CD8-positive, alpha-beta memory T cell (primary cell): ENCODE measurements at regions not wholly inside any gene's neighbourhood (a gene's known extent, or its start where the extent isn't known, plus 50 kb on each side); places are given as distances from the start of the nearest gene placed in this dataset.

Source experiments
- CTCF ChIA-PET: fragments of 350-600 bp; sonication (Branson Sonifier 250); formaldehyde crosslinking; loops from one replicate; lab custom pipeline; 2021; ENCODE audit warnings: antibody characterized with exemption; lab: Charles Lee
- POLR2A ChIA-PET: fragments of 350-600 bp; sonication (Branson Sonifier 250); formaldehyde crosslinking; loops from one replicate; lab custom pipeline; 2021; ENCODE audit warnings: antibody characterized with exemption; lab: Charles Lee
- DNase-seq, 5 donors: peaks; one replicate each; pipeline versions ENCODE4 v3.0.0 to v3.0.0-alpha.2; 2020 to 2022; ENCODE audit warnings: mixed read lengths in 1 of 5
- H3K27ac ChIP-seq: one replicate; pipeline ENCODE4 v1.7.0; 2013; ENCODE audit warnings: low read depth, mild to moderate bottlenecking, low read length, moderate library complexity
- H3K27me3 ChIP-seq: 2 replicates; pipeline ENCODE4 v1.7.0; 2013; ENCODE audit warnings: low read length, mild to moderate bottlenecking; ENCODE audit not compliant: insufficient read depth, poor library complexity, severe bottlenecking
- H3K36me3 ChIP-seq: 2 replicates; pipeline ENCODE4 v1.7.0; 2013; ENCODE audit warnings: mild to moderate bottlenecking, low read length, moderate library complexity; ENCODE audit not compliant: insufficient read depth
- H3K4me1 ChIP-seq: 2 replicates; pipeline ENCODE4 v1.7.0; 2013; ENCODE audit warnings: mild to moderate bottlenecking, low read length, moderate library complexity; ENCODE audit not compliant: insufficient read depth
- H3K4me3 ChIP-seq: 2 replicates; pipeline ENCODE4 v1.7.0; 2013; ENCODE audit warnings: mild to moderate bottlenecking, low read length
- H3K9me3 ChIP-seq: 2 replicates; pipeline ENCODE4 v1.7.0; 2013; ENCODE audit warnings: mild to moderate bottlenecking, low read length
- H3K27ac Mint-ChIP-seq, 8 donors: one replicate each; pipeline ENCODE4 v1.8.0; 2020 to 2021; ENCODE audit warnings: mixed read lengths in 8 of 8, mild to moderate bottlenecking in 6 of 8, inconsistent platforms in 3 of 8, moderate library complexity in 3 of 8
- H3K27me3 Mint-ChIP-seq, 2 donors: one replicate each; pipeline ENCODE4 v1.8.0; 2020 to 2021; ENCODE audit warnings: mixed read lengths in 2 of 2, mild to moderate bottlenecking in 1 of 2, moderate library complexity in 1 of 2
- H3K36me3 Mint-ChIP-seq, 3 donors: one replicate each; pipeline ENCODE4 v1.8.0; 2020 to 2021; ENCODE audit warnings: mixed read lengths in 3 of 3, inconsistent platforms in 1 of 3, mild to moderate bottlenecking in 1 of 3
- H3K4me1 Mint-ChIP-seq, 3 donors: one replicate each; pipeline ENCODE4 v1.8.0; 2020 to 2021; ENCODE audit warnings: mixed read lengths in 3 of 3, inconsistent platforms in 1 of 3, mild to moderate bottlenecking in 1 of 3
- H3K4me3 Mint-ChIP-seq, 7 donors: one replicate each; pipeline ENCODE4 v1.8.0; 2020 to 2021; ENCODE audit warnings: mixed read lengths in 7 of 7, mild to moderate bottlenecking in 6 of 7, moderate library complexity in 4 of 7, inconsistent platforms in 2 of 7
- H3K9me3 Mint-ChIP-seq, 5 donors: one replicate each; pipeline ENCODE4 v1.8.0; 2020 to 2022; ENCODE audit warnings: mixed read lengths in 5 of 5, mild to moderate bottlenecking in 3 of 5, moderate library complexity in 2 of 5, inconsistent platforms in 1 of 5

DNA sequence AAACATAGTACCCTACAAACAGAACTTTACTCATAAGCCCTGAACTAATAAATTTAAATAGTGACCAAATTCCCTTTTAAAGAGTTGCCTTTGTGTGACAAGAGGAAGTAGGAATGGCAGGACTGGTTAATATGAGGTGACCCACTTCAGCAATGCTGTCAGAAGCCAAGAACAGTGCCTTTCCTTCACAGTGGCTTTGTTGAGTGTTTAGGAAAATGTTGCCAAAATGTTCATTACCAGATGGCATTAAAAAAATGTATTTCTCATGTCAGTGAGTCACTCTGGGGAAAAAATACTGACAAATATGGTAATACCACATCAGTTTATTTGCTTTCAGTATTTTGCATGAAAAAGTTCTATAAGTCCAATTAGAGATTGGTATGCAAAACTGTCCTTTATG, 103.3 kb downstream of the DIRAS2 start:
- Histone ChIP-seq H3K36me3 (no peaks in the 10 kb centered on the region), H3K27ac (no peak overlapping the region), H3K9me3 (no peaks in the 10 kb centered on the region), H3K4me3 (no peak overlapping the region), H3K27me3 (no peaks in the 10 kb centered on the region), H3K4me1 (no peaks in the 10 kb centered on the region)
- peaks cover 3 to 20% of the 10 kb centered on the region in 2 donors for H3K27me3 Mint-ChIP-seq
- no peaks in the 10 kb centered on the region for H3K36me3 Mint-ChIP-seq
- DNase-seq, result no peak
- H3K4me1 Mint-ChIP-seq, result no peaks in the 10 kb centered on the region
- peaks cover 0 to 1% (median 0%) of the 10 kb centered on the region in 5 donors for H3K9me3 Mint-ChIP-seq
- H3K27ac Mint-ChIP-seq, result no peak overlapping the region
- ChIA-PET POLR2A (no interaction called here), CTCF (no interaction called here)
- H3K4me3 Mint-ChIP-seq, result no peak overlapping the region

DNA sequence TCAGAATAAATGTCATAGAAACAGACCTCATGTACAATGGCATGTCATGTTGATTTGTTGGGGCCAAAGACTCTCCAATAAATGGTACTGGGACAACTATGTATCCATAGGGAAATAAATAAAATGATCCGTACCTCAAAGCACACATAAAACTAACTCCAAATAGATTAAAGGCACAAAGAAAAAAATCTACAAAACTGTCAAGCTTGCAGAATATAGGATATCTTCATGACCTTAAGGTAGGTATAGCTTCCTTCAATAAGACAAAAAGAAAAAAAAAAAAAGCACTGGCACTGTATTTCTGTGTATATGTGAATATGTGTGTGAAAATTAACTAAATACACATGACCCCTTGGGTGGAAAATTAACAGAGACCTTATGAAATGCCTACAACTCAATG, 101.9 kb downstream of the DIRAS2 start:
- Histone ChIP-seq H3K4me1 (no peaks in the 10 kb centered on the region), H3K27me3 (no peaks in the 10 kb centered on the region), H3K36me3 (no peaks in the 10 kb centered on the region), H3K9me3 (no peaks in the 10 kb centered on the region), H3K4me3 (no peak overlapping the region), H3K27ac (no peak overlapping the region)
- Mint-ChIP-seq H3K36me3 (no peaks in the 10 kb centered on the region), H3K27ac (no peak overlapping the region), H3K4me3 (no peak overlapping the region), H3K27me3 (peaks cover 5 to 15% of the 10 kb centered on the region in 2 donors), H3K9me3 (peaks cover 0 to 1% (median 0%) of the 10 kb centered on the region in 5 donors), H3K4me1 (no peaks in the 10 kb centered on the region)
- ChIA-PET CTCF (no interaction called here), POLR2A (no interaction called here)
- DNase-seq, result no peak

DNA sequence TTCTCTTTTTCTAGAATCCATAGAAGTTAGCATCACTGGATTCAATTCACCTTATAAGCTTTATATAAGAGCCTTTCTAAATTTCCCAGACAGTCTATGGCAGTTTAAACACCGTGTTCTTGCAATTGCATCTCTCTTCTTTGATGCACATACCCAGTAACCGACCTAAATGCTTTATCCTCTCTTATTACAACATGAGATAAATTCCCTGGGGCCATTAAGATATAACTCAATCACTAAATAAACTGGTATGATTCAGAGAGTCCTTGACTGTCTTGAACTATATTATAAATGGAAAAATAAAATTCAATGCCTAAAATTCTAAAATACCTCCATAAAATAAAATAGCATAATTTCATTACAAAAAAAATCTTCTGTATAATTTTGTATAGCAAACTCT, 98.1 kb downstream of the DIRAS2 start:
- Histone ChIP-seq H3K4me3 (no peak overlapping the region), H3K27ac (no peak overlapping the region), H3K4me1 (no peaks in the 10 kb centered on the region), H3K36me3 (no peaks in the 10 kb centered on the region), H3K9me3 (no peaks in the 10 kb centered on the region), H3K27me3 (no peaks in the 10 kb centered on the region)
- no peak for DNase-seq
- Mint-ChIP-seq H3K27me3 (peaks cover 2 to 4% of the 10 kb centered on the region in 2 donors), H3K4me1 (no peaks in the 10 kb centered on the region), H3K27ac (no peak overlapping the region), H3K9me3 (peaks cover 1 to 7% (median 7%) of the 10 kb centered on the region in 5 donors), H3K36me3 (no peaks in the 10 kb centered on the region), H3K4me3 (no peak overlapping the region)
- ChIA-PET CTCF (no interaction called here), POLR2A (no interaction called here)

DNA sequence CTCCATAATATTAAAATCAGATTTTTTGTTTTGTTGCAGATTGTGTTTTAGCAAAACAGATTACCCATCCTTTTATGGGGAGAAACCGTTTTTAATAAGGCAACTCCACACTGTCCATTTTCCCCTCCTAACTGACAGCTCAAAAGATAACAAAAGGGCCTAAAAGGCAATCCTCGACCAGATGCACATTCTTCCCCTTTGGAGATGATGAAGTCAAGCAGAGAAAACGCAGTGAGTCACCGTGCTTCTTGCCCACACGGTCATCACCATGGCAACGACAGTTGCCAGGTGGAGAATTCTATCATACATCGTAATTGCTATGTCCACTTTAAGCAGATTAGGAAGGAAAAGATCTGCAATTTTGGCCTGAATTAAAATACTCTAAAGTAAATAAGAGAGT, 96.4 kb downstream of the DIRAS2 start:
- Mint-ChIP-seq H3K4me3 (no peak overlapping the region), H3K27me3 (peaks cover 2 to 4% of the 10 kb centered on the region in 2 donors), H3K36me3 (no peaks in the 10 kb centered on the region), H3K27ac (no peak overlapping the region), H3K9me3 (peaks cover 2 to 12% (median 9%) of the 10 kb centered on the region in 5 donors), H3K4me1 (no peaks in the 10 kb centered on the region)
- ChIA-PET CTCF (no interaction called here), POLR2A (no interaction called here)
- H3K27me3 ChIP-seq, result no peaks in the 10 kb centered on the region
- no peak overlapping the region for H3K27ac ChIP-seq
- H3K36me3 ChIP-seq, result no peaks in the 10 kb centered on the region
- H3K9me3 ChIP-seq, result no peaks in the 10 kb centered on the region
- DNase-seq, result no peak
- no peaks in the 10 kb centered on the region for H3K4me1 ChIP-seq
- no peak overlapping the region for H3K4me3 ChIP-seq

DNA sequence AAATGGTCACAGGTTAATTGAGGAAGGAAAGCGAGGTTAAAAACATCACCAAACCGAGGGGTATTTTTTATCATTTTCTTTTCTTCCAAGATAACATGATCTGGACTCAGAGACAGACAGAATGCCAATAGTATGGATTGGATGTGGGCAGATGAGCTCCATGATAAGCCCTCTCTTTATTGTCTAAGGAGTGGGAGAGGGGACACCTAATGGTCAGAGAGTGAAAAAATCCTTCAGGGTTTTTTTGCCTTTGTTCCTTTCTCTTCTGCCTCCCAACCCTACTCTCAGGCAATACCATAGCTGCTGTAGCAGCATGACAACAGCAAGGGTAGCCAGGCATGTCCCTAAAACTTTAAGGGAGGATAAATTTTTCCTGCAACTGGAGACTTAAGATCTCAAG, 94.7 kb downstream of the DIRAS2 start:
- Histone ChIP-seq H3K27ac (no peak overlapping the region), H3K4me3 (no peak overlapping the region), H3K27me3 (no peaks in the 10 kb centered on the region), H3K4me1 (no peaks in the 10 kb centered on the region), H3K36me3 (no peaks in the 10 kb centered on the region), H3K9me3 (no peaks in the 10 kb centered on the region)
- CTCF ChIA-PET, result no interaction called here
- Mint-ChIP-seq H3K27ac (no peak overlapping the region), H3K27me3 (peaks cover 2 to 4% of the 10 kb centered on the region in 2 donors), H3K9me3 (peaks cover 2 to 12% (median 9%) of the 10 kb centered on the region in 5 donors), H3K4me1 (no peaks in the 10 kb centered on the region), H3K4me3 (no peak overlapping the region), H3K36me3 (no peaks in the 10 kb centered on the region)
- no peak for DNase-seq
- POLR2A ChIA-PET, result no interaction called here

DNA sequence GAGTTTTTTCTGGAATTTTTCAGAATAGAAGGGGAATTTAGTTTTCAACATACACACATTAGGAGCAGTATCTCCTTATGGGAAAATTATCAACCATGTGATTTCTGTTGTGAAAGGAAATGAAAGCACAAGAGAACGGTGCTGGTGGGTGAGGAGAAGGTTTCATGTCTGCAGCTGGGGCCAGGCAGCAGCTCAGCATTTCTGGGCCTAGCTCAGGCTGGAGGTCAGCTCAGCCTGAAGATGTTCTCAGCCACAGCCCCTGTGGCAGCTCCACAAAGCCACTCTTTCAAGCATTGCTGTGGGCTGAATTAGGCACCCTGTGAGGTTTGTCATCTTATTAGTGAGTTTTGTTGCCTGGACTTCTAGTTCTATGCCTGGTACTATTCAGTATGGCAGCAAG, 90.3 kb downstream of the DIRAS2 start:
- Histone ChIP-seq H3K36me3 (no peaks in the 10 kb centered on the region), H3K27ac (no peak overlapping the region), H3K9me3 (no peaks in the 10 kb centered on the region), H3K4me3 (no peak overlapping the region), H3K27me3 (no peaks in the 10 kb centered on the region), H3K4me1 (no peaks in the 10 kb centered on the region)
- Mint-ChIP-seq H3K4me3 (no peak overlapping the region), H3K36me3 (no peaks in the 10 kb centered on the region), H3K9me3 (peaks cover 2 to 12% (median 9%) of the 10 kb centered on the region in 5 donors), H3K27ac (no peak overlapping the region), H3K27me3 (peaks cover 1 to 4% of the 10 kb centered on the region in 2 donors), H3K4me1 (no peaks in the 10 kb centered on the region)
- CTCF ChIA-PET, result no interaction called here
- DNase-seq, result no peak
- POLR2A ChIA-PET, result no interaction called here

DNA sequence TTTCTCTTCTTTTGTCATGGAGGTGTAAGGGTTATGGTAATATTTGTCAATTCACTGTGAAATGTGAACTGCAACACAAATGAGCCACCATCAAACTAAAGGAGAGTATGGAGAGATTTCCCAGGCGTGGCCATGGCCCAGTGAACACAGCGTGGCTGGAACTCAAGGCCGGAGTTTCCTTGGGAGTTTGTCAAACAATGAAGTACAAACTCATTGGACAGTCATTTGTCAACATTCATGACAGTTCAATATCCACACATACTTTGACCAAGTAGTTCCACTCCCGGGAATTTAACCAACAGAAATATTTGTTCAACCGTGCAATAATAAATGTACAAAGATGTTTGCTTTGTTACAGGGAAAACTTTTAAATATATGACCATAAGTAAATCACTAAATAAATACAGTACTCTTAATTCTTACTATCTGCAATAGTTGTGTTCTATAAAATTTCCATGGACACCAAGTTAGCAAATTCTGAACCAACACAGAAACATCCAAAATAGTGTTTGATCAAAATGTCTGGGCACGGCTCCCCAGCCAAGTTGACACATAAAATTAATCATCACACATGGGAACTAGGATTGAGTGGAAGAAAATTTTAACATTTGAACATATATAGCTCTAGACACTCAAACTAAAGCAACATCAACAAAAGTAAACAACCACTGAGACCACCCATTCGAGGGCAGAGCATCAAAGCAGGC, 87.1 kb downstream of the DIRAS2 start:
- no peak overlapping the region for H3K27ac Mint-ChIP-seq

DNA sequence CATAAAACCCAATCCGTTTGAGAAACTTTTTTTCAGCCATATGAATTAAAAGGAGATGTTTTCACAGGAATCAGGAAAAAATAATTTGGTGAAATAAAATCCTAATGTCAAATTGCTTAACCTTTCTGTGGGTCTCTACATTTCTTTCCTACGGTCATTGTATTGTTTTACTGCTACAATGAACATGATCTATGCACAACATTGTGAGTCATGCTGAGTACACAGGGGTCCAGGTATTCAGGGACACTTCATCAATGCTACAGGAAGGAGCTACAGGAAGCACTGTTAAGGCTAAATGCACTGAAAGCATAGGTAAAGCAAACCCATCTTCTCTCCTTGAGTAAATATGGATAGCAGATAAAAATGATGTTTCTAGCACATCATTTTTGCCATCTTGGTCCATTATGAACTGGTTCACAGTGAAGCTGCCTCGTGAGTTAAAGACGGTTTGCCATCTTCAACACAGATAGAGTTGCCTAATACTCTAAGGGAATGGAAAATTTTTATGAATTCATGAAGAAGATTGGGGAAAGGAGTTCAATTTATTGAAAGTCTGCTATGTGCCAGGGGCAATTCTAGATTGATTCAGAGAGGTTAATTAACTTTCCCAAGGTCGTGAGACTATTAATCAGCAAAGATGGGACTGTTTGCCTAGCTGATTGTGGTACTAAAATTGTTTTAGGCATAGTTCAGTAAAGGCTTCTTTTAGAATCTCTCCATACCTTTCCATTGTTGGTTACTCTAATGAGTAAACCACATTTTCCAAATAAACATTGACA, 85.5 kb downstream of the DIRAS2 start:
- no peaks in the 10 kb centered on the region for H3K27me3 ChIP-seq
- no peaks in the 10 kb centered on the region for H3K36me3 ChIP-seq
- H3K4me3 Mint-ChIP-seq, result no peak overlapping the region
- POLR2A ChIA-PET, result no interaction called here
- H3K36me3 Mint-ChIP-seq, result no peaks in the 10 kb centered on the region
- no peaks in the 10 kb centered on the region for H3K9me3 Mint-ChIP-seq
- H3K27ac ChIP-seq, result no peak overlapping the region
- no peaks in the 10 kb centered on the region for H3K4me1 ChIP-seq
- no peak for DNase-seq
- no peaks in the 10 kb centered on the region for H3K9me3 ChIP-seq
- no peaks in the 10 kb centered on the region for H3K4me1 Mint-ChIP-seq
- H3K27ac Mint-ChIP-seq, result no peak overlapping the region
- H3K27me3 Mint-ChIP-seq, result peaks cover 0 to 1% of the 10 kb centered on the region in 2 donors
- CTCF ChIA-PET, result no interaction called here
- no peak overlapping the region for H3K4me3 ChIP-seq

More for the DNA sequence above, 87.1 kb downstream of the DIRAS2 start:
- Histone ChIP-seq H3K36me3 (no peaks in the 10 kb centered on the region), H3K9me3 (no peaks in the 10 kb centered on the region), H3K27ac (no peak overlapping the region), H3K4me3 (no peak overlapping the region), H3K27me3 (no peaks in the 10 kb centered on the region), H3K4me1 (no peaks in the 10 kb centered on the region)
- H3K9me3 Mint-ChIP-seq, result no peaks in the 10 kb centered on the region
- H3K4me1 Mint-ChIP-seq, result no peaks in the 10 kb centered on the region
- H3K36me3 Mint-ChIP-seq, result no peaks in the 10 kb centered on the region
- peaks cover 0 to 1% of the 10 kb centered on the region in 2 donors for H3K27me3 Mint-ChIP-seq
- ChIA-PET POLR2A (no interaction called here), CTCF (no interaction called here)
- H3K4me3 Mint-ChIP-seq, result no peak overlapping the region
- DNase-seq, result no peak
